Calu3 (cell line): ENCODE measurements at regions not wholly inside any gene's neighbourhood (a gene's known extent, or its start where the extent isn't known, plus 50 kb on each side); places are given as distances from the start of the nearest gene placed in this dataset.

Experiments used
- BruUV-seq: library from RNA; stranded (reverse); fragments of 400-500 nt; replicated peaks from 2 replicates; lab custom pipeline; 2021; lab: Mats Ljungman, UMichigan
- CTCF ChIA-PET: fragments of 300-600 bp; sonication (Branson Sonifier 250); formaldehyde crosslinking; loops from one replicate; lab custom pipeline; 2022; ENCODE audit warnings: antibody characterized with exemption; lab: Charles Lee
- DNase-seq: peaks from one replicate; pipeline ENCODE4 v3.0.0; 2022
- H3K27ac Mint-ChIP-seq: one replicate; pipeline ENCODE4 v1.8.0; 2022; ENCODE audit warnings: mixed read lengths; ENCODE audit not compliant: unreplicated experiment
- H3K27me3 Mint-ChIP-seq: one replicate; pipeline ENCODE4 v1.8.0; 2022; ENCODE audit warnings: mixed read lengths; ENCODE audit not compliant: unreplicated experiment
- H3K36me3 Mint-ChIP-seq: one replicate; pipeline ENCODE4 v1.8.0; 2022; ENCODE audit warnings: mild to moderate bottlenecking, moderate library complexity, mixed read lengths; ENCODE audit not compliant: insufficient read depth, unreplicated experiment
- H3K4me1 Mint-ChIP-seq: one replicate; pipeline ENCODE4 v1.8.0; 2022; ENCODE audit warnings: mild to moderate bottlenecking, low read depth, mixed read lengths; ENCODE audit not compliant: unreplicated experiment
- H3K4me3 Mint-ChIP-seq: one replicate; pipeline ENCODE4 v1.8.0; 2022; ENCODE audit warnings: mild to moderate bottlenecking, low read depth, moderate library complexity, mixed read lengths; ENCODE audit not compliant: unreplicated experiment
- H3K9me3 Mint-ChIP-seq: one replicate; pipeline ENCODE4 v1.8.0; 2022; ENCODE audit warnings: low read depth, mixed read lengths; ENCODE audit not compliant: unreplicated experiment
- CTCF ChIP-seq: fragments of 200-600 bp; IDR thresholded peaks from one replicate; pipeline ENCODE4 v1.8.0; 2022; ENCODE audit warnings: antibody characterized with exemption; ENCODE audit not compliant: unreplicated experiment
- intact Hi-C: fragments of 100-400 bp; cut with micrococcal nuclease; formaldehyde crosslinking; loops from one replicate; pipeline ENCODE4 v1.10.0; 2022; ENCODE audit not compliant: unreplicated experiment

DNA sequence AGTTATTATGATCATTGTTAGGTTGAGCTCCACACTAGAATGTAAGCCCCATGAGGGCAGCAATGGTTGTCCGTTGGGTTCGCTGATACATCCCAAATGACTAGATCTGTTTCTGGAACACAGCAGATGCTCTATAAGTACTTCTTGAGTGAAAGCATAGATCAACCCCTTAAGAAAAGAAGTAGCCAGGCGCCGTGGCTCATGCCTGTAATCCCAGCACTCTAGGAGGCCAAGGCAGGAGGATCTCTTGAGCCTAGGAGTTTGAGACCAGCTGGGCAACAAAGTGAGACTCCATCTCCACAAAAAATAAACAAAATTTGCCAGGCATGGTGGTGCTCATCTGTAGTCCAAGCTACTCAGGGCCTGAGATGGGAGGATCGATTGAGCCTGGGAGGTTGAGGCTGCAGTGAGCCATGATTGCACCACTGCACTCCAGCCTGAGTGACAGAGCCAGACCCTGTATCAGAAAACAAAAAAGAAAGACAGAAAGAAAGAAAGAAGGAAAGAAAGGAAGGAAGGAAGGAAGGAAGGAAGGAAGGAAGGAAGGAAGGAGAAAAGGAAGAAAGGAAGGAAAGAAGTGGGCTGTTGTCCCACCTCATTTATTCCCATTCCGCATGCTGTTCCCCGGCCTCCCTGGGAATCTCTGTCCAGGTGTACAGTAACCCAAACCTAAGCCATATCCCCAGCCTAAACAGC lies 54.4 kb upstream of the RPL38 start:
- intact Hi-C loops: no loop called here
- CTCF ChIA-PET: interaction anchor here (0.6 kb wide), 1 partner anchor 58 kb away, joined by 4 read pairs; no protein-coding TSS in a partner anchor
- Mint-ChIP-seq H3K27ac (no peak overlapping the region), H3K36me3 (no peaks in the 10 kb centered on the region), H3K4me3 (no peak overlapping the region), H3K27me3 (peaks cover 21% of the 10 kb centered on the region), H3K9me3 (peaks cover under 1% of the 10 kb centered on the region), H3K4me1 (peaks cover 34% of the 10 kb centered on the region)
- no TSS peak for BruUV-seq
- TF ChIP-seq CTCF: no peak
- no peak for DNase-seq

GRCh38 chr17:74149597-74150427 lies 53.7 kb upstream of the RPL38 start:
- H3K36me3 Mint-ChIP-seq: no peaks in the 10 kb centered on the region
- H3K27ac Mint-ChIP-seq: no peak overlapping the region
- H3K27me3 Mint-ChIP-seq: peaks cover 21% of the 10 kb centered on the region
- TF ChIP-seq CTCF: no peak
- no peak overlapping the region for H3K4me3 Mint-ChIP-seq
- no peak for DNase-seq
- CTCF ChIA-PET: interaction anchor here (0.6 to 1.0 kb wide), 3 partner anchors 57 to 102 kb away, joined by 4 to 9 read pairs (median 7); no protein-coding TSS in a partner anchor
- H3K4me1 Mint-ChIP-seq: peaks cover 34% of the 10 kb centered on the region
- no peaks in the 10 kb centered on the region for H3K9me3 Mint-ChIP-seq
- no TSS peak for BruUV-seq
- intact Hi-C loops: no loop called here

- TF ChIP-seq CTCF: no peak
- no TSS peak for BruUV-seq
- peak; percentile 75 for DNase-seq
- Mint-ChIP-seq H3K27me3 (peaks cover 27% of the 10 kb centered on the region), H3K4me3 (no peak overlapping the region), H3K4me1 (peaks cover 34% of the 10 kb centered on the region), H3K9me3 (no peaks in the 10 kb centered on the region), H3K27ac (no peak overlapping the region), H3K36me3 (peaks cover 2% of the 10 kb centered on the region)
- intact Hi-C loops: no loop called here
- CTCF ChIA-PET: interaction anchor here (0.7 to 1.0 kb wide), 2 partner anchors 99 to 102 kb away, joined by 7 to 9 read pairs; no protein-coding TSS in a partner anchor
Measured at GRCh38 chr17:74150428-74151025, 53.0 kb upstream of the RPL38 start.

DNA sequence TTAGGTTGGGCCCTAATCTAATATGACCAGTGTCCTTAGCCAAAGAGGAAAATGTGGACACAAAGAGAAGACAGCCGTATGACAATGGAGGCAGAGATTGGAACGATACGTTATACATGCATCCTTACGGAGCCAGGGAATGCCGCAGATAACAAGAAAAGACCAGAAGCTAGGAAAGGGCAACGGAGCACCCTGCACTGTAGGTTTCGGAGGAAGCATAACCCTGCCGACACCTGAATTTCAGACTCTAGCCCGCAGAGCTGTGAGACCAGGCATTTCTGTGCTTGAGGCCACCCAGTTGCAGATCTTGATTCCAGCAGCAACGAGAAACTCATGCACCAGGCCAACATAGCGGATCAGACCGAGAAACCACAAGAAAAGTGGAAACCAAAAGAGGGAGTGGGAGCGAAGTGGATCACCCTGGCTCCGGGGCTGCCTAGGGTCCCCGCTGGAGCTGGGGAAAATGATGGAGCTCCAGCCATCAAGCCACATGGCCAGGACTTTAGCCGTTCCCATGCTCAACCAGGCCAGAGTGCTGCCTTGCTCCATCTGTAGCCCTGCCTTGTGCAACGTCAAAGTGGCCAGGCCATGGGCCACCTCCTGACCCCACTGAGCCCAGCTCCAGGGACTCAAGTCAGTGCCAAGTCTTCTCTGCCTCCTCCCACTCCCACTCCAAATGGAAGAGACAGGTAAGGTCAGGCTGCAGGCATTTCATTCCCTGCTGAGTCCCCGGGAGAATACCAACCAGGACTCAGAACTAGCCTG lies 51.7 kb upstream of the RPL38 start:
- no peak overlapping the region for H3K4me3 Mint-ChIP-seq
- H3K4me1 Mint-ChIP-seq: peaks cover 34% of the 10 kb centered on the region
- intact Hi-C loops: no loop called here
- no peak overlapping the region for H3K27ac Mint-ChIP-seq
- H3K9me3 Mint-ChIP-seq: no peaks in the 10 kb centered on the region
- CTCF ChIA-PET: no interaction called here
- TF ChIP-seq CTCF: no peak
- H3K36me3 Mint-ChIP-seq: peaks cover 6% of the 10 kb centered on the region
- H3K27me3 Mint-ChIP-seq: peaks cover 32% of the 10 kb centered on the region
- no TSS peak for BruUV-seq
- no peak for DNase-seq
